Brain pericyte (primary cell): ENCODE measurements at regions not wholly inside any gene's neighbourhood (a gene's known extent, or its start where the extent isn't known, plus 50 kb on each side); places are given as distances from the start of the nearest gene placed in this dataset.

Experiments
- DNase-seq: peaks from one replicate; pipeline ENCODE4 v3.0.0-alpha.2; 2012; ENCODE audit warnings: low read depth, low spot score

GRCh38 chr1:195097316-195097715 is 1510.9 kb downstream of the KCNT2 start:
- DNase-seq, result no peak

GRCh38 chr1:195096051-195096521 is 1512.2 kb downstream of the KCNT2 start:
- no peak for DNase-seq

- DNase-seq, result no peak
Observed at GRCh38 chr1:195085196-195085595, 1523.0 kb downstream of the KCNT2 start.

- DNase-seq, result no peak
Observed at GRCh38 chr1:195082183-195082582, 1526.1 kb downstream of the KCNT2 start.

GRCh38 chr1:195076682-195077081 is 1531.6 kb downstream of the KCNT2 start:
- no peak for DNase-seq

- DNase-seq, result no peak
Observed at GRCh38 chr1:195075973-195076372, 1532.3 kb downstream of the KCNT2 start.

- DNase-seq, result no peak
Observed at GRCh38 chr1:195071461-195071860, 1536.8 kb downstream of the KCNT2 start.

- no peak for DNase-seq
Observed at GRCh38 chr1:195065437-195065836, 1542.8 kb downstream of the KCNT2 start.

GRCh38 chr1:195064358-195064757 is 1543.9 kb downstream of the KCNT2 start:
- DNase-seq, result no peak

GRCh38 chr1:195054217-195054687 is 1554.0 kb downstream of the KCNT2 start:
- no peak for DNase-seq

- no peak for DNase-seq
Observed at GRCh38 chr1:195053478-195053877, 1554.8 kb downstream of the KCNT2 start.

- no peak for DNase-seq
Observed at GRCh38 chr1:195047772-195048171, 1560.5 kb downstream of the KCNT2 start.

- DNase-seq, result no peak
Observed at GRCh38 chr1:195045072-195045471, 1563.2 kb downstream of the KCNT2 start.

GRCh38 chr1:195030793-195031192 is 1577.4 kb downstream of the KCNT2 start:
- DNase-seq, result no peak

GRCh38 chr1:195026792-195027191 is 1581.4 kb downstream of the KCNT2 start:
- no peak for DNase-seq

GRCh38 chr1:195019385-195019784 is 1588.9 kb downstream of the KCNT2 start:
- no peak for DNase-seq

GRCh38 chr1:195012995-195013394 is 1595.2 kb downstream of the KCNT2 start:
- no peak for DNase-seq

GRCh38 chr1:195005338-195005737 is 1602.9 kb downstream of the KCNT2 start:
- no peak for DNase-seq

GRCh38 chr1:194990483-194990882 is 1617.8 kb downstream of the KCNT2 start:
- DNase-seq, result no peak

- DNase-seq, result no peak
Observed at GRCh38 chr1:194975913-194976312, 1632.3 kb downstream of the KCNT2 start.

- no peak for DNase-seq
Observed at GRCh38 chr1:194968916-194969315, 1639.3 kb downstream of the KCNT2 start.

GRCh38 chr1:194959795-194960194 is 1648.4 kb downstream of the KCNT2 start:
- DNase-seq, result no peak

- DNase-seq, result no peak
Observed at GRCh38 chr1:194952171-194952570, 1656.1 kb downstream of the KCNT2 start.

- DNase-seq, result no peak
Observed at GRCh38 chr1:194950584-194950983, 1657.7 kb downstream of the KCNT2 start.
